ENCODE measurements at regions not wholly inside any gene's neighbourhood (a gene's known extent, or its start where the extent isn't known, plus 50 kb on each side); places are given as distances from the start of the nearest gene placed in this dataset.

DNA sequence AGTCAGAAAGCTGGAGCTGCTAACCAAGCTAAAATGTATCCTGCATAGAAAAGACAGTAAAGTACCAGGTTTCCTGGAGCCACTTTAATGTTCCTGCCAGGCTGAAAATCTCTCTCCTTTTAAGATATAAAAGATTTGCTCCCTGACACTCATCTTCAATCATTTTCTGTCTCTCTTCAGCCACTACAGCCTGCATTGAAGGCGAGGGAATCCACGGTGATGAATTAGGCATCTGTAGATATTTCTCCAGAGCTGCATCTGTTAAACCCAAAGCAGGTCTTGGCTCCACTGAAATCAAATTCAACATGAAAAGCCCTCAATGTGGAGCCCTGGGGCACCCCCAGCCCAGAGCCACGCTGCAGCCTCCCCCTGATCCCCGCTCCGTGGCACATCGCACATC is 94.7 kb upstream of the CRHR1 start:
- DNase-seq: no peak

DNA sequence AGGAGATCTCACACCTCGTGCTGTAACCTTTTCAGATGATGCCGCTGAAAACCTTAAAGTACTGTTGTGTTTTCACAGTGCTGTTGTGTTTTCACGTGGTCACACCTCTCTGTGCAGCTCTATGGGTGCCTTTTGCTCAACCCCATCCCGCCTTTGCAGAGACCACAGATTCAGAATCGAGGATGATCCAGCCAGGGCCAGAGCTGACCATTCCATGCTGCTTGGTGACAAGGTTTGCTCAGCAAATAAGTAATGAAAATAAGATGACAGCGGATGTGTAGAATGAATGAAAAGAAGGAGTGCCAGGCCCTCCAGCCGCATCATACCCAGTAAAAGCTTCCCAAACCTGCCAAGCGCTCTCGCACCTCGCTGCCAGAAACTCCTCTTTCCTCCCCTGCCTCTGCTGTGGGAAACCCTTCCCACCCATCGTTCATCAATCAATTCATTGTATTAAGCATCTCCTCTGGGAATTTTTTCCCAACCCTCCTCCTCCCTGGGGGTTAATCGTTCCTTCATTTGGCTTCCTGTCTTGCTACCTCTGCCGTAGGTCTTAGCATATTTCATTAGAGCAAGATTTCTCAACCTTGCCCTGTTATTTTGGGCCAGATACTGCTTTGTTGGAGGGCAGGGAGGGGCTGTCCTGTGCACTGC is 93.4 kb upstream of the CRHR1 start:
- no peak for DNase-seq

DNA sequence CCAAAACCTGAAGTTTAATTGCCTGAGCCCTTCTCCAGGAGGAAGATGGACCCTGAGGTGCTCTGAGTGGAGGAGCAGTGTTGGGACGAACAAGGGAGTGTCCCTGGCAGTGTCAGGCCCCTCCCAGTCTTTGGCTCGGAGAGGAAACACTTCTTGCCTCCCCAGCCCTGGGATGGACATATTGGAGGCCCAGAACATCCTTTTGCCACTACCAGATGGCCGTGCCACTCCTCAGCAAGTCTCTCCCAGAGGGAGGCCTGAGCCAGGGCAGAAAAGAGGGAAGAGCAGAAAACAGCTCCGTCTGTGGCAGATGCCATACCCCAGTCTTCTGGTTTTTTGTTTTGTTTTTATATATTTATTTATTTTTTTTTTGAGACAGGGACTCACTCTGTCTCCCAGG is 91.5 kb upstream of the CRHR1 start:
- DNase-seq: no peak

DNA sequence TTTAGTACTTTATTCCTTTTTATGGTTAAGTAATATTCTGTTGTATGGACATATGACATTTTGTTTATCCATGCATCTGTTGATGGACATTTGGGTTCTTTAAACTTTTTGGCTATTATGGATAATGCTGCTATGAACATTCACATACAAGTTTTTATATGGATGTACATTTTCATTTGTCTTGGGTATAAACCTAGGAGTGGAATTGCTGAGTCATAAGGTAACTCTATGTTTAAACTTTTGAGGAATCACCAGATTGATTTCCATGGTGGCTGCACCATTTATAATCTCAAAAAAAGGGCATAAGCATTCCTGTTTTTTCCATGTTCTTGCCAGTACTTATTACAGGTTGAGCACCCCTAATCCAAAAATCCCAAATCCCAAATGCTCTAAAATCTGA is 90.3 kb upstream of the CRHR1 start:
- no peak for DNase-seq

DNA sequence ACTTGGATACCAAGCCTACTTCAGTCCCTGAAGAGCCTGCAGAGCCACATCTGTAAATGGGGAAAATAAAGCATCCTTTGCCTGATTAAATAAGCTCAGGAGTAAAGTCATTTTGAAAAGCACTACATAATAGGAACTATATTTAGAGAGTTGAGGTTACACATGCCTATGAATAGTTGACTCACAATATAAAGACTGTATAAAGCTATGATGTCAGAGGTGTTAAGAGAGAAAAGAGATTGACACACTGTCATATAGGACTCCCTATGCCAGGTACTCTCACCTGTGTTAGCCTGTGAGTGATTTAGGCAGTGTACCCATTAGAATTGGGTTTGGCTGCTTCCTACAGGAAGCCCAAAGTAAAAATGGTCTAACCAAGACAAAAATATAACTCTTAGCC is 87.7 kb upstream of the CRHR1 start:
- DNase-seq: no peak

DNA sequence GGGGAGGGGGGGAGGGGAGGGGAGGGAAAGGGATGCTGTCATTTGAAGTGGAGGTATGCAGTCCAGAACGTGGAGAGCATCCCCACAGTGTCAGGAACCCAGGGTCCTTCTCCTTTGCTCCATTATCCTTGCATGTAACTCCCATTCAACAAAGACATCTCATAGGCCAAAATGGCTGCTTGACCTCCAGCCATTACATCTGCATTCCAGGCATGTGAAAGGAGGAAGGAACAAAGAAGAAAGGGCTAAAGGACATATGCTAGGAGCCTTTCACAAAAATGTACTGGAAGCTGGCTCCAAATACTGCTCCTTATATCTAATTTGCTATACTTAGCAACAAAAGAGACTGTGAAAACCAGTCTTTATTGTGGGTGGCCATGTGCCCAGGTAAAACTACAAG is 87.0 kb upstream of the CRHR1 start:
- DNase-seq: no peak

DNA sequence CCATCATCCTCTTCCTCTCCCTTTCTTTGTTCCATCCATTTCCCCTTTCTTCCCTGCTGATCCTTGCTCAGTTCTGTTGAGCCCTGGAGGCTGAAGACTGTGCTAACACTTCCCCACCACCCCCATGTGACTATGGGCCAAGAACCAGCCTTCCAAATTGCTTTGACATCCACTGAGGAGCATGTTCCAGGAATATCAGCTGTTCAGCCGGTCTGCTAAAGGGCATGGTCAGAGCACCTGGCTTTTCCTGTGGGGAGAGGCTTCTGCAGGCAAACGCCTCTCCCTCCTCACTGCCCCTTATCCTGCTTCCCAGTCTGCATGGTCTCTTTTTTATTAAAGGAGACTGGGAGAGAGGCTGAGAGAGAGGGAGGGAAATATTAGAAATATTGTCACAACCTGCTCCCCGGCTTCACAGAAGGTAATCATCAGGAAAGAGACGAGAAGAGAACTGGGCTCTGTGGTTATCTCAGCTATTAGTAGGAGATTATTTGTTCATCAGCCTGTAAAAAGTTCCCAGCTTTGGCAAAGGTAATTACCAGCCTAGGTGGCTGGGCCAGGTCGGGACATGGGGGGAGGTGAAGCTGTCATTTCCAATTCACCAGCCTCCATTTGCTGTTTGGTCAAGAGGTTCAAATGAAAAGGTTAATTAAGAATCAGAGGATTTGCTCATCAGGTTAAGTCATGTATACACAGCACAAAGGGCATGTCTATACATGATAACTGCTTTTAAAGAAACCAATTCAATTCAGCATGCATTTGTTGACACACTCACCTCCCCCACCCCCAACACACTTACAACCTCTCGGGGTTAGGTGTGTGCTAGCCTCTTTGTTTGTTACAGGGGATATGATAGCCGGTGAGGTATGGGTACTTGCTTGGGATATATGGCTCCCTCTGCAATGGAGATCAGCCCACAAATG is 83.7 kb upstream of the CRHR1 start:
- no peak for DNase-seq

DNA sequence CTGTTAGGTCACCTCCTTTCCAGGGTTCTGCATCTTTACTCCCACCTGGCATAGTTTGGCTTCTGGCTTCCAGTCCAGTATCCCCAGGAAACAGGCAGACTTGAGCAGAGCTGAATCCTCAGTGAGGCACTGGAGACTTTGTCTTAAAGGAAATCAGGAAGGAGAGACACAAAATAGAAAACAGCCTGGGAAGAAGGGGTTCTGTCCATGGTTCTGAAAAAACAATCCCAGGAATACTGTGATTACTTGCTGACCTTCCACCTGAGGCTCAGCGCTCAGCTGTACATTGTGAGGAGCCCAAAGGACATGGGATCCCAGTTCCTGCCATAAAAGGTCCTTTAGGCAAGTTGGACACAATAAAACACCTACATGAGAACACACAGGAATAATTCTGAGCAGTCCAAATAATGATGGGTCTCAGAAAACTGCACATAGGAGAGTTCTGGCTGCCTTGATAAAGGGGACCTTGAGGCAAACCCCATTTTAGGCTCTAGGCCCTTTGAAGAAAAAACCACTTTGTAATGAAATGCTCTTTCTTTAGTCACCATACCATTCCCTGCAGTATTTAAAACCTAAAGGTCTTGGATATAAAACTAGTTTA is 81.4 kb upstream of the CRHR1 start:
- DNase-seq: peak; percentile 8

DNA sequence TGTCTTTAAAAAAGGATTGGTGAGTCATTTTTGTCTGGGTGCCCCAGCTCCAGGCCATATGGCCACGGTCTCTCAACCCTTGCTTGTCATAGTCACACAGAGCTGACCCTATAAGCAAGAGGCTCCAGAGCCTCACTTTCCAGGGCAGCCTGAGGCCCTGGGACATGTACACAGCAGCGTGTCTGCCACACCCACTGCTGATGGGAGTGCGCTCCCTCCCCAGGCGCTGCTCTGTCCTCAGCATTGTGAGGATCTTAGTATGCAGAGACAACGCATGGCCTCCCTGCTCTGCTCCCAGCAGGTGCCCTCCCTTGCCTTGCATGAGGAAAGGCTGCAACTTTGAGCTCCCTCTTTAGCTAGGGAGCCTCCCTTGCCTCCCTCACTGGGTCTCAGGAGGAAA is 80.8 kb upstream of the CRHR1 start:
- DNase-seq: no peak

DNA sequence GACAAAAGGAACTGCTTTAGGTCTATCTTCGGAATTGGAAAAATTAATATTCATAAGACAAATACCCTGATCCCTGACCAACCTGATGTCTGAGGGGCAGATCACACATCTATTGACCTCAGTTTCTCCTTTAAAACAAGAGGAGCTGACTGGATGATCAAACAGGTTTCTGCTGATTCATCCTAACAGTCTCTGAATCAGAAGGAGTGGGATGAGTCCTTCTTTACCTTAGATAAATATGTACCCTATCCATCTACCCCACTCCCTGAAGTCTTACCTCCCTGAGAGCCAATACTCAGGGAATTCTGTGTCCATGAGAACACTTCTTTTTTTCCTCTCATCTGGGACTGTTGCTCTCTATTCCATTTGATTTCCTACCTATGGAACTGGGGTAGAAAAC is 80.3 kb upstream of the CRHR1 start:
- no peak for DNase-seq

DNA sequence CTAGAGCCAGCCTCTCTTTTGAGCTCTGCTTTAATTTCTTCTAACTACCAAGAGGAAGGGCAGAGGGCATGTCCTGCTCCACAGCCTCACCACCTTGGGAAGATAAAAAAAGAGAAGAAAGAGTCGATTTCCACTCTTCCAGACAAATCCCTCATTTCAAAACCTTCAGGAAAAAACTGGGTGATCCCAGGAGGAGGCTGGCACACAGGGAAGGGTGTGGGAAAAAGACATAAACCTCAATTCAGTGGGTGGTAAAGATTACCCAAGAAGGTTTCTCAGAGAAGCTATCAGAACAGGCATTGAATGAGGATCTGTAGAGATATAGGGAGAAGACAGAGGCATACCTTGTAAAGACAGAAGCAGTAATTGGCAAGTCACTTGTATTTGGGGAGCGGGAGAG is 79.9 kb upstream of the CRHR1 start:
- DNase-seq: no peak

DNA sequence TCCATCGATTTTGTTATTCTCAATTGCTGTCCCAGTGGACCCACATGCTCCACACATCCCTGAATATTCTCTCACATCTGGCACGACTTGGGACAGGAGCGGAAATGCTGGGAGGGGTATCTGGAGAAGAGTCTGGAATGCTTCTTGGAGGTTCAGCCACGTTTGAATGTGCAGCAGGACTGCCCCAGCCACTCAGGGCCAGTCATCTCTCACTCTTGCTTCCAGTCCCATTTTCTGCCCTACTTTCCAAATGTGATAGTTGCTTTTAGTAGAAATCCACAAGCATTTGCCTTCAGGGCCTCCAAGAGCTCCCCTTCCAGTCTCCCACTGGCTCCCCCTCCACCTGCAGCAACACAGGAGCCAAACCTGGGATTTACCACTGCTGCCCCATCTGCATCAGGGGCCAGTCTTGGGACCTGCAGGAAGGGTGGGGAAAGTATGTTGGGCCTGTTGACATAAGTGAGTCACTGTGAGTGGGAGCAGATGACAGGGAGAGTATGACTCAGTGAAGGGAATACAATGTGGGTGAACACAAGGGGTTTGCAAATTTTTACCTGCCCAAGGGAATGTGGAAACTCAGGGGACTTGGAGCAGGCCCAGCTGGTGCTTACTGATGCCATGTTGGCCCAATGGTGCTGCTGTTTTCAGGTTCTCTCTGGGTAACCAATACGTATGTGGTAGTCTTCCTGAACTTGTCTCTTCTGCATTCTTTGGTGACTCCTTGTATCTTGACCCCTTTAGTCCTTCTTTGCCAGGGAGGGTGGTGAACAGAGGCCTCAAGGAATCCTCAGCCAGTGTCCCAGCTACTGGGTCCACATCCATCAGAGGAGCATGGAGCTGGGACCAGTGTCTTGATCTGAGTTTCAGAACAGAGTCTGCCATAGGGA is 78.8 kb upstream of the CRHR1 start:
- DNase-seq: peak; percentile 19

DNA sequence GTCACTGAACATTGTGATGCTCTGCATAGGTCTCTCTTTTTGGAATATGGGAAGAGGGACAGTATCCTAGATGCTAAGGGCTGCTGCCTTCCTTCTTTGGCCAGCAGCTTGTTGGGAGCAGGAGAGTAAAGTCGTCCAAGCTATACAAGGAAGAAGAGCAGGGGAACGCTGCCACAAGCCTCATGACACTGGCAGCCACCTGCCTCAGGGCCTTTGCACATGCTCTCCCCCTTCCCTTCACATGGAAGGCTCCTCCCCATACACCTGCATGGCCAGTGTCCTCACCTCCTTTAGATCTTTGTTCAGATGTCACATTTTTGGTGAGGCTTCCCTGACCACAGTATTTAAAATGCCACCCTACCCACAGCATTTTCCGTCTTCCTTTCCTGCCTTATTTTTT is 78.1 kb upstream of the CRHR1 start:
- no peak for DNase-seq

DNA sequence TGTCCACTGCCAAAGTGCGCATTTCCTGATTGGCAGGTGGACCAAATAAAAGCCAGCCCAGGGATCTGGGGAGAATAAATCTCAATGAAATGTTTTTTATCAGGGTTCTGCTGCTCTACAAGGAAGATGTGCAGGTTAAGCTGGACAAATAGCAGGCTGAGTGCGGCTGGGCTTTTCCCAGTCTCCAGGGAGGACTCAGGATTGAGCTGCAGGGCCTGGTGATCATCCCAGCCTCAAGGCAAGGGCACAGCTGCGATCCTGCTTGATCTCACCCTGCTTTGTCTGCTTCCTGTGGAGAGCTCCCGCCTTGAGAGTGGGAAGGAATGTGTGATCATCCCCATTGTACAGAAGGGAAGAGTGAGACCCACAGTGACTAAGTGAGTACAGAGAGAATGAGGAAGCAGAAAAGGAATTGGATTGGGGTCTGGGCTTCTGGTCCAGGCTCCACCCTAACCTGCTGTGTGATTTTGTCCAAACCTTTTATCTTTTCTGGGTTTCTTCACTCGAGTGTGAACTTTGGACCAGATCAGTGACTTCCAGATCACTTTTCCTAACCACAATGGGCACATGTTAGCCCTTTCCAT is 75.3 kb upstream of the CRHR1 start:
- no peak for DNase-seq

DNA sequence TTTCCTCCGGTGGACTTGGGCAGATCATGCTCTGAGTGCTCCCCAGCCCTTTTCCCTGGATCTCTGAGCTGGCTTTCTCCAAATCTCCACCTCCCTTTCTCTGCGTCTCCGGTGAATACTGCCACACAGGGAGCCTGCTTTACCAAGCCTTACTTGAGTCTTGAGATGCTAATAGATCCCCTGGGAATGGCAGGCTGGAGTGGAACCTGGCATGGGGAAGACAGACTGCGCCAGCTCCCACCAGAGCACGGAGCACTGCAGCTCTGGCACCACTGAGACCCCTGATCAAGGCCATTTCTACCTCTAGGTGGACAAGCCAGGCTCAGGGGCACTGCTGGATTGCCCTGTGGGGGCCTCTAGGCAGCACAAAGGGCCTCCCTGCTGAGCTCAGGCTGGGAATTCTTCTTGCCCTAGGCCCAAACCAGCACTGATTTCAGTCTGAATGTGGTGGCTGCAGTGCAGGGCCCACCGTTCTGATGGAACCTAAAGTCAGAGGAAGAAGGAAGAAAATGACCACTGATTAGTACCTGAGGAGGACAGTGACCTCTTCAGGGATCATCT is 74.3 kb upstream of the CRHR1 start:
- DNase-seq: no peak

DNA sequence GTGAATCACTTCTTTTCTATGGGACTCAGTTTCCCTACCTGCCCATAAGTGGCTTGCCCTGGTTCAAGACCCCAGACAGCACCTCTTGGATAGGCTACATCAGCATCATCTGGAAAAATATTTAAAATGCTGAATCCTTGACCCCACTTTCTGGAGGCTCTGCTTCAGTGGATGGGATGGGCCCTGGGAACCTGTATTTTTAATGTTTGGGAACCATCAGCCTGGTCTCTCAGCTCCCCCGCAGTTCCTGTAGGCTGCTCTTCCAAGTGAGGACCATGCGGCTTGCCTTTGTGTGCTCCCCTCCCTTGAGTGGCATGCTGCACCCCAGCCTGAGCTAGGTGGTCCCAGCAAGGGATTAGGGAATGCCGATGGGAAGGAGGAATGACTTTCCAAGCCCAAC is 68.3 kb upstream of the CRHR1 start:
- DNase-seq: no peak

DNA sequence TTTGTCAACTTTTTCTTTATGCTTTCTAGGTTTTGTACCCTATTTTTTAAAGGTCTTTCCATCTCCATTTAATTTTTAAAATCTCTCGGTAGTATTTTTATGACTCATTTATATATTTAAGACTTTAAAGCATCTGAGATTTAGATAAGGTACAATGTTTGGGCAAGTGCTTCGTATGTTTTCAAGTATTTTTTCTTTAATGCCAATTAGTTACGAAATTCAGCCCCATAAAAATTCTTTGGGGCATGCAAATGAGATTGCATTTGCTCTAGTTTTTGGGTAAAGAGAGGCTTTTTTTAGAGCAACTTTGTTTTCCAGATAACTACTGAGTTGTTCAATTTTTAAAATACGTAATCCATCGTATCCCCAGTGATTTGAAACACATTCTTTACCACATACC is 65.3 kb upstream of the CRHR1 start:
- DNase-seq: no peak

DNA sequence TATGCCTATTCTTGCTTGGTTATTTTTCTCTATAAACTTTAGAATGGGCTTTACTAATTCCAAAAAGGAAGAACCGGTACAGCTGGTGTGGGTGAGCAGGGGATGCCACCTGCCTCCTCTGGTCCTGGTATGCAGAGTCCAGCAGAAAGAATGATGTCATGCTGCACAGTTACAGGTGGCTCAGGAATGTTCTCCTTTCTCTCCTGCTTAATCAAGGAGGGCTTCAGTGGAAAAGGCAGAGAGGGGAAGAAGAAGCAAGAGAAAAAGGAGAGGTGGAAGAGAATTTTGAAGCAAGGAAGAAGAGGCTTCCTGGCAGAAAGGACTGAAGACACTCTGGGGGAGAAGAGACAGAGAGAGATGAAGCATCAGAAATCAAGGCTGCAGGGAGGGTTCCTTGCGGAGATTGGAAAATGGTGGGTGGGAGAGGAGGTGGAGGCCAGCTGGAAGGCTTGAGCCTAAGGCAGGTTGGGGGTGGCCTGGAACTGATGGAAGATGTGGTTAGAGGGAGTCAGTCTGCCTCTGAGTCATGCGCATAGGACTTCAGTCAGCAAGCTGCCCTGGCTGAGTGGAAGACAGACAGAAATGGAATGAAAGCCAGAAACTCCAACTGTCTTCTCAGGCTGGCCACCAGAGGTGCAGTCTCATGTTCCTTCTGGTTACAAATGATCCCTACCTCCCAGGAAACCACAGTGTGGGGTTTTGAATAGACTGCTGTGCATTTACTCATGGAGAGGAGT is 64.6 kb upstream of the CRHR1 start:
- DNase-seq: peak; percentile 91

DNA sequence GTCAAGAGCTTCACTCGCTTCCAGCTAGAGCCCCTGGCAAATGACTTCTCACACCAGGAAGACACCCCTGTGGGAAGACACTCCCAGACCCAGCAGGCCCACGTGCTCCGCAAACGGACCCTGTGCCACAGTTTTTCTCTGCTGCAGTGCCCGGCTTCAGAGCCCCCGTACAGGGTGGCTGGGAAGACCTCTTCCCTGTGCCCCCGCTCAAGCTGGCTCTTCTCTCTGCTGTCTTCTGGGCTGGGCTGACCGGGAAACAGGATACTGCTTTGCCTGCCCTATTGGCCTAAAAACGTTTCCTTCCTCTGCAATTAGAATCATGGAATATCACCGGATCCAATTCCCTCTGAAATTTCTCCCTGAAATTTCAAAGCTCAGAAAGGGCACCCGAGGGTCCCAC is 63.7 kb upstream of the CRHR1 start:
- DNase-seq: no peak

DNA sequence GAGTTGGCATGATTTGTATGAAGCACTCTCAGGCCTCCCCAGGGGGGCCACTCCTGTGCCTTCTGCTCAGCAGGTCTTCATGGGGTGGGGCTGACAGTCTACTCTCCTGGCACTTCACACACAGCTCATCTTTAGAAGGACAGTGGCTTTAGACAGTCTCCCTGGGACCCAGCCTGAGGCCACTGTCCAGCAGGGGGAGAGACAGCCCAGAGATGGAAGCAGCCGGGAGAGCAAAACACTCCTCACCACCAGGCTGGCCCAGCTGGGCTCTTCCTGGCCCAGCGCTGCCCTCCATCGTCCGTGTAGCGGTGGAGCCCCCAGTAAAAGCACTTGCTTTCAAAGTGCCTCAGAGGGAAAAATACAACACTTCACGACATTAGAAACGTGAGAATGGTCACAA is 62.0 kb upstream of the CRHR1 start:
- DNase-seq: no peak

DNA sequence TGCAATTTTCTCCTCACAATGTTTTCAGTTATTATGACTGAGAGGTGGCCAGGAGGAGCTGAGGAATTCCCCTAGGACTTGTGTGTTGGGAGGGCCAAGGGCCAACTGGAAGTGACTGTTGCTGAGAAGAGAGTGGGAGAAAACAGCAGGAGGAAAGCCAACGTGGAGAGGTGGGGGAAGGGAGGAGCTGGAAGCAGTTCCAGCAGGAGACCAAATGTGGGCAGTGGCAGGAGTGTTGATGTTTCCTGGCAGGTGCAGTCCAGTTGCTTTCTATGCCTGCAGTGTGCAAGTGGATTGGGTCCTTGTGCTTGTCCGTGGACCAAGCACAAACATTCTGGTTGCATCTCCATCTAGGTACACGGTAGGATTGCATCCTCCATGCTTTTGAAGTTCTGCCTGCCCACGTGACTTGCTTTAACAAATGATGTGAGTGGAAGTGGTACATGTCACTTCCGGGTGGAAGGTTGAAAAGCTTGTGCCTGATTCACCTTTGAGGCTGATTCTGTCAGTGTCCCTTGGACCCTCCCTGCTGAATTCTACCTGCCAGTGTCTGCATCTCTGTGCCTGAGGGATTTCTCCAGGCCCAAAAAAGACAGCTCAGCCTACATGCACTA is 54.7 kb upstream of the CRHR1 start:
- no peak for DNase-seq

Data from NCI-H226 (cell line).